Omental fat pad (tissue), 3 donors: ENCODE measurements at regions not wholly inside any gene's neighbourhood (a gene's known extent, or its start where the extent isn't known, plus 50 kb on each side); places are given as distances from the start of the nearest gene placed in this dataset.

ENCODE experiments used
- ATAC-seq: fragments of 150-250 bp; one replicate; pipeline ENCODE4 v1.9.1; 2016; ENCODE audit warnings: mild to moderate bottlenecking, moderate library complexity; ENCODE audit not compliant: low FRiP score
- DNase-seq: peaks from one replicate; pipeline ENCODE4 v3.0.0-alpha.2; 2019; ENCODE audit warnings: low spot score
- CTCF ChIP-seq, 3 donors: fragments of 450-650 bp; IDR thresholded peaks; one replicate each; pipeline ENCODE4 v1.5.1; 2016 to 2017; ENCODE audit warnings: antibody characterized with exemption in 3 of 3, mild to moderate bottlenecking in 3 of 3, moderate library complexity in 2 of 3

- no peak for ATAC-seq
- no peak for DNase-seq
- no peak for TF ChIP-seq CTCF (IDR thresholded peaks at IDR 0.05)
Observed at GRCh38 chr6:169938262-169938701, 186.9 kb downstream of the ERMARD start.

DNA sequence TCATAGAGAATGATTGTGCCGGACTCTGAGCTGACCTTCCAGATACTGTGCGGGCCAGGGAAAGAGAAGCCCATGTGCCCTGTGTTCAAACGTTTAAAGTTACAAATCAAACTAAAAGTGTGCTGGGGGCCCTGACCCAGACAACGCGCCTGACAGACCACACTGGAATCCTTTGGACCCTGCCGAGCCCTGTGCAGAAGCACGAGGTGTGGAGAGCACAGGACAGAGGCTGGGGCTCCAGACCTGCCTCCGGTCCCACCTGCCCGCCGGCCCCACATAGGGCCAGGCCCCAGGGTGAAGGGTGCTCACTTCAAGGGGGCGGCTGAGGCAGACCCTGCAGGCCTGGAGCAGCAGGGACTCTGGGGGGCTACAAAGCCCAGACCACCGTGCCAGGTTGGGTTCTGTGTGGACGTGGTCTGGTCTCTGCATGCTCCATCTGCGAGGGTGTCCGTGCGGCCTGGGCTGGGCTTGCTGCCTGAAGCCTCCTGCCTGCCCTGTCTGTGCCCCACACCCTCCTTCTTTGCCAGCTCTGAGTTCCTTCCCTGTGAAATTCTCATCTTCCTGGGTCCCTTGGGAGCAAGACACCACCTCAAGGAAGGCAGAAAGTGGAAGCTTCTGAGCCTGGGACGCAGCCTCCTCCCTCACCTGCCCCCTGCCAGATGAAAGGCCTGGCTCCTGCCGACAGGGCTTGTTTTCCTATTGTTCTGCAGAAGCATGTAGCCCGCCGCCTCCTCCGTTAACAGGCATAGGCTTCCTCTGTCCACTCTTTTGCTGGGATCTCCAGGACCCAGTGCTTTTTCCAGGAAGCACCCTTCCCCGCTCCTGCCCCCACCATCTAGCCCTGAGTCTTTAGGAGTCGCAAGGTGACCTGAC is 186.2 kb downstream of the ERMARD start:
- no peak for DNase-seq
- ATAC-seq = no peak
- TF ChIP-seq CTCF (IDR thresholded peaks at IDR 0.05) = no peak

DNA sequence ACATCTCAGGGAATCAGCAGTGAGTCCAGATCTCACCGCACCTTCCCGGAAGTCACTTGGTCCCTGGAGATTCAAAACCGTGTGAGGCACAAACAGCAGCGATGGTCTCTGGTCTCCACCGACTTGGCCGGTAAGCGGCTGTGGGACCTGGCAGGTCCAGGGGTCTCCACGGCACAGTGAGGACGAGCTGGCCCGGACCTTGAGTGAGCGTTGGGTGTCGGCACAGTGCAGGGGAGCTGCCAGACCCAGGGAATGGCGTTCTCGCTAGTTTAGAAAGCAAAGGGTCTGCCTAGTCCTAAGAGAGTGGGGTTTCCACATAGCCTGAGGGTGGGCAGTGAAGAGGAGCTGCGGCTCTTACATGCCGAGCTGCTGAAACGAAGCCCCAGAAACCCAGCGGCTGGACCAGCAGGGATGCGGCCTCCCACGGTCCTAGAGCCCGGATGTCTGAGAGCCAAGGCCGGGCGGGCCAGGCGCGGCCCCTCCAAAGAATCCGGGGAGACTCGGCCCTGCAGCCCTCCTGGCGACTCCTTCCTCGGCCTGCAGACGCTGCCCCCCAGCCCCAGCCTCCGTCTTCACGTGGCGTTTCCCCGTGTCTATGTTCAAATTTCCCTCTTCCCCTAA is 185.0 kb downstream of the ERMARD start:
- DNase-seq = no peak

DNA sequence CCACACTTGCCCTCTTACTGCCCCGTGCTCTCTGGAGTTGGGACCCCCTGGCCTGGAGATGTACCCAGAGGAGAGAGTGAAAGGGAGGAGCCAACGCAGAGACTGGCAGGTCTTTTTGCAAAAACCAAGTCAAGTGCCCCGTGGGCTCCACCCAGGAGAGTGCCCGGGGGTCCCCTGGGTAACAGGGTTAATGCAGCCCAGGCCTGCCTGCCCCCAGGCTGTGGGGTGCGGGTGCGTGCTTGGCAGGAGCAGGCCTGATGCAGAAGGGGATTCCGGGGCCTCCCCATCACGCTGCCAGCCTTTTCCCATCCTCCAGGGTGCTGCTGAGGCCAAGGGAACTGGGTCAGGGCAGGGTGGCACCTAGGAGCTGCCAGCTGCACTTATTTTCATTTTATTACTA is 184.4 kb downstream of the ERMARD start:
- ATAC-seq (no peak), DNase-seq (no peak)
- no peak for TF ChIP-seq CTCF (IDR thresholded peaks at IDR 0.05)

More for the DNA sequence above, 185.0 kb downstream of the ERMARD start:
- ATAC-seq = no peak
- no peak for TF ChIP-seq CTCF (IDR thresholded peaks at IDR 0.05)

GRCh38 chr6:169935348-169935718 is 183.9 kb downstream of the ERMARD start:
- DNase-seq = no peak
- TF ChIP-seq CTCF (IDR thresholded peaks at IDR 0.05) = no peak
- ATAC-seq = no peak

GRCh38 chr6:169934699-169935347 is 183.4 kb downstream of the ERMARD start:
- ATAC-seq (no peak), DNase-seq (no peak)
- TF ChIP-seq CTCF (IDR thresholded peaks at IDR 0.05) = no peak
